Stomach (tissue), 8 donors: ENCODE measurements at regions not wholly inside any gene's neighbourhood (a gene's known extent, or its start where the extent isn't known, plus 50 kb on each side); places are given as distances from the start of the nearest gene placed in this dataset.

Experiments used
- DNase-seq, 2 donors: peaks; one replicate each; pipeline versions ENCODE4 v3.0.0 to v3.0.0-alpha.2; 2013 to 2019
- H3K27ac ChIP-seq, 5 donors: fragments of 200-600 bp in 4 of 5; sonication (generic) in 4 of 5; one replicate each; pipeline ENCODE4 v1.5.1; 2013 to 2019; ENCODE audit warnings: mild to moderate bottlenecking in 1 of 5, moderate library complexity in 1 of 5
- H3K27me3 ChIP-seq, 3 donors: fragments of 200-600 bp; sonication (generic); one replicate each; pipeline ENCODE4 v1.5.1; 2017 to 2019; ENCODE audit warnings: mixed run types in 1 of 3
- H3K36me3 ChIP-seq, 4 donors: fragments of 200-600 bp; sonication (generic); 1 replicate in 3 of 4; 2 replicates in 1 of 4; pipeline ENCODE4 v1.5.1; 2016 to 2019
- H3K4me1 ChIP-seq, 4 donors: fragments of 200-600 bp; sonication (generic); one replicate each; pipeline ENCODE4 v1.5.1; 2016 to 2019
- H3K4me3 ChIP-seq, 4 donors: fragments of 200-600 bp; sonication (generic) in 3 of 4; one replicate each; pipeline ENCODE4 v1.5.1; 2016 to 2019; ENCODE audit warnings: mild to moderate bottlenecking in 1 of 4
- H3K9me3 ChIP-seq, 4 donors: fragments of 200-600 bp; sonication (generic); one replicate each; pipeline ENCODE4 v1.5.1; 2016 to 2019
- CTCF ChIP-seq, 7 experiments: fragments of 450-650 bp in 4 of 7; fragments of 200-600 bp in 3 of 7; sonication (generic) in 3 of 7; IDR thresholded peaks; one replicate each; pipeline ENCODE4 v1.5.1; 2016 to 2019; ENCODE audit warnings: antibody characterized with exemption in 7 of 7, control low read depth in 2 of 7, mild to moderate bottlenecking in 1 of 7
- EP300 ChIP-seq: sonication (generic); formaldehyde crosslinking; IDR thresholded peaks from one replicate; pipeline ENCODE4 v1.6.1; 2017; ENCODE audit warnings: antibody characterized with exemption
- POLR2A ChIP-seq, 4 donors: fragments of 450-650 bp; IDR thresholded peaks; one replicate each; pipeline ENCODE4 v1.6.1; 2016; ENCODE audit warnings: antibody characterized with exemption in 4 of 4, control low read depth in 2 of 4, mild to moderate bottlenecking in 1 of 4, moderate library complexity in 1 of 4
- POLR2AphosphoS5 ChIP-seq, 3 donors: sonication (generic); formaldehyde crosslinking; IDR thresholded peaks; one replicate each; pipeline ENCODE4 v1.6.1; 2016; ENCODE audit warnings: antibody characterized with exemption in 3 of 3
- WGBS, 5 donors: extraction: QIAGEN DNeasy Blood & Tissue Kit in 3 of 5; methylation state at CpG; one replicate each; pipeline versions ENCODE4 v1.1.5 to v1.1.7; 2013 to 2018; 5-methylcytosine and 5-hydroxymethylcytosine counted together
- intact Hi-C: fragments of 100-400 bp; cut with DNase I; formaldehyde crosslinking; loops from one replicate; pipeline ENCODE4 v1.15.1; 2023; ENCODE audit warnings: low total_unique reads
- donor health status: healthy with polysubstance abuse.
- donor health status: Bipolar disorder and iron deficiency.
- donor health status: healthy.

GRCh38 chr4:167606551-167606950 lies 372.3 kb upstream of the SPOCK3 start:
- TF ChIP-seq POLR2AphosphoS5 (IDR thresholded peaks at IDR 0.05) (no peak), EP300 (no peak), POLR2A (IDR thresholded peaks at IDR 0.05) (no peak), CTCF (IDR thresholded peaks at IDR 0.05) (no peak)
- Histone ChIP-seq H3K27ac (no peak overlapping the region), H3K9me3 (no peaks in the 10 kb centered on the region), H3K27me3 (no peaks in the 10 kb centered on the region), H3K4me1 (no peaks in the 10 kb centered on the region), H3K36me3 (no peaks in the 10 kb centered on the region), H3K4me3 (no peak overlapping the region)
- intact Hi-C loops: no loop called here
- DNase-seq: no peak
- 42 to 58% (median 54%) methylated on average over 4 of the region's 4 CpGs for WGBS, 5 donors

DNA sequence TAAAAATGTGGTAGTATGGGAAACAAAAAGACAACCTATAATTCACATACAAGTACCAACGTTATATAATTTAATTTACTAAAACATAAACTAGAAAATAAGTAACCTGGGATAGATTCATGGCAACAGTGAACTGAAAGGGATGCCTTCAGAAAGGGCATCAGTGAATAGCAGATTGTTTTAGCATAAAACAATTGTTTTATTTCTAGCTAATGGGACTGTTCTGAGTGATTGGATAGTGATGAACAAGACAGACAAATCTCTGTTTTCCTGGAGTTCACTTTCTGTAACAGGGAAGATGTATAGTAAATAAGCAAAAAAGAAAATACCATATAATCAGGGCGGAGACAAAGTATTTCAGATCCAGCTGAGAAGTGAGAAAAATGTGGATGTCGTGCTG lies 379.1 kb upstream of the SPOCK3 start:
- WGBS, 5 donors: 68 to 75% (median 72%) methylated on average over 3 of the region's 3 CpGs
- no peaks in the 10 kb centered on the region for H3K36me3 ChIP-seq
- H3K27ac ChIP-seq: no peak overlapping the region
- H3K27me3 ChIP-seq: no peaks in the 10 kb centered on the region
- H3K4me1 ChIP-seq: no peaks in the 10 kb centered on the region
- DNase-seq: no peak
- no peaks in the 10 kb centered on the region for H3K9me3 ChIP-seq
- intact Hi-C loops: no loop called here
- no peak overlapping the region for H3K4me3 ChIP-seq
- TF ChIP-seq POLR2A (IDR thresholded peaks at IDR 0.05) (no peak), EP300 (no peak), POLR2AphosphoS5 (IDR thresholded peaks at IDR 0.05) (no peak), CTCF (IDR thresholded peaks at IDR 0.05) (no peak)

- no peaks in the 10 kb centered on the region for H3K9me3 ChIP-seq
- no peak overlapping the region for H3K4me3 ChIP-seq
- intact Hi-C loops: no loop called here
- H3K4me1 ChIP-seq: no peaks in the 10 kb centered on the region
- no peak overlapping the region for H3K27ac ChIP-seq
- WGBS, 5 donors: 34 to 48% (median 38%) methylated on average over 3 of the region's 3 CpGs
- TF ChIP-seq EP300 (no peak), POLR2A (IDR thresholded peaks at IDR 0.05) (no peak), CTCF (IDR thresholded peaks at IDR 0.05) (no peak), POLR2AphosphoS5 (IDR thresholded peaks at IDR 0.05) (no peak)
- no peaks in the 10 kb centered on the region for H3K27me3 ChIP-seq
- DNase-seq: no peak
- H3K36me3 ChIP-seq: no peaks in the 10 kb centered on the region
Observed at GRCh38 chr4:167614866-167615265, 380.6 kb upstream of the SPOCK3 start.

DNA sequence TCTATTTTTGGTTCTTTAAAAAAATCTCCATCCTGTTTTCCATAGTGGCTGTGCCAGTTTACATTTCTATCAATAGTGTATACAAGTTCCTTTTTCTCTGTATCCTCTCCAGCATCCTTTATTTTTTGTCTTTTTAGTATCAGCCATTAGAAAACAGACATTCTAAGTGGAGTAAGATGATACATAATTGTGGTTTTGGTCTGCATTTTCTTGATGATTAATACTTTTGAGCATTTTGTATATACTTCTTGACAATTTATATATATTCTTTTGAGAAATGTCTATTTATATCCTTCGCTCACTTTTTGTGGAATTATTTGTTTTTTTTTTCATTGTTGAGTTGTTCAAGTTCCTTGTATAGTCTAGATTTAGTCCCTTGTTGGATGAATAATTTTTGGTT lies 382.2 kb upstream of the SPOCK3 start:
- H3K27me3 ChIP-seq: no peaks in the 10 kb centered on the region
- H3K4me1 ChIP-seq: no peaks in the 10 kb centered on the region
- 0 to 49% (median 0%) methylated on average over 1 of the region's 1 CpG for WGBS, 5 donors
- no peak overlapping the region for H3K27ac ChIP-seq
- no peak for DNase-seq
- no peak overlapping the region for H3K4me3 ChIP-seq
- H3K36me3 ChIP-seq: no peaks in the 10 kb centered on the region
- no peaks in the 10 kb centered on the region for H3K9me3 ChIP-seq
- no peak for TF ChIP-seq CTCF (IDR thresholded peaks at IDR 0.05)
- no peak for TF ChIP-seq POLR2A (IDR thresholded peaks at IDR 0.05)
- TF ChIP-seq EP300: no peak
- TF ChIP-seq POLR2AphosphoS5 (IDR thresholded peaks at IDR 0.05): no peak
- intact Hi-C loops: no loop called here
